ENCODE measurements at regions not wholly inside any gene's neighbourhood (a gene's known extent, or its start where the extent isn't known, plus 50 kb on each side); places are given as distances from the start of the nearest gene placed in this dataset.

- no peak for TF ChIP-seq CTCF (IDR thresholded peaks at IDR 0.05)
- no peak for TF ChIP-seq POLR2A (IDR thresholded peaks at IDR 0.05)
Observed at GRCh38 chr18:75785834-75786233, 358.3 kb upstream of the SMIM21 start.
